Parathyroid adenoma (tissue), 2 donors: ENCODE measurements at regions not wholly inside any gene's neighbourhood (a gene's known extent, or its start where the extent isn't known, plus 50 kb on each side); places are given as distances from the start of the nearest gene placed in this dataset.

Experiments
- H2AFZ ChIP-seq: fragments of 300-600 bp; sonication (generic); one replicate; pipeline ENCODE4 v1.7.0; 2017; ENCODE audit warnings: antibody characterized with exemption, mild to moderate bottlenecking
- H3K27ac ChIP-seq: fragments of 300-600 bp; sonication (generic); one replicate; pipeline ENCODE4 v1.7.0; 2017
- H3K27me3 ChIP-seq: fragments of 300-600 bp; sonication (generic); one replicate; pipeline ENCODE4 v1.7.0; 2017; ENCODE audit warnings: low read length; ENCODE audit not compliant: control insufficient read depth, insufficient read depth
- H3K36me3 ChIP-seq: fragments of 300-600 bp; sonication (generic); one replicate; pipeline ENCODE4 v1.7.0; 2017; ENCODE audit warnings: low read length; ENCODE audit not compliant: control insufficient read depth, insufficient read depth
- H3K4me1 ChIP-seq: fragments of 300-600 bp; sonication (generic); one replicate; pipeline ENCODE4 v1.7.0; 2017; ENCODE audit warnings: control low read depth
- H3K4me2 ChIP-seq: fragments of 300-600 bp; sonication (generic); one replicate; pipeline ENCODE4 v1.7.0; 2017; ENCODE audit warnings: low read length
- H3K4me3 ChIP-seq: fragments of 300-600 bp; sonication (generic); one replicate; pipeline ENCODE4 v1.7.0; 2017; ENCODE audit warnings: low read depth, low read length
- H3K79me2 ChIP-seq: fragments of 300-600 bp; sonication (generic); one replicate; pipeline ENCODE4 v1.7.0; 2017; ENCODE audit warnings: control low read depth
- H3K9ac ChIP-seq: fragments of 300-600 bp; sonication (generic); one replicate; pipeline ENCODE4 v1.7.0; 2017; ENCODE audit warnings: mild to moderate bottlenecking
- H3K9me3 ChIP-seq: fragments of 300-600 bp; sonication (generic); one replicate; pipeline ENCODE4 v1.7.0; 2017; ENCODE audit warnings: low read length; ENCODE audit not compliant: control insufficient read depth
- CTCF ChIP-seq: fragments of 300-600 bp; sonication (generic); IDR thresholded peaks from one replicate; pipeline ENCODE4 v1.7.0; 2017; ENCODE audit warnings: antibody characterized with exemption, mild to moderate bottlenecking
- donor health status: primary hyperparathyroidism.

DNA sequence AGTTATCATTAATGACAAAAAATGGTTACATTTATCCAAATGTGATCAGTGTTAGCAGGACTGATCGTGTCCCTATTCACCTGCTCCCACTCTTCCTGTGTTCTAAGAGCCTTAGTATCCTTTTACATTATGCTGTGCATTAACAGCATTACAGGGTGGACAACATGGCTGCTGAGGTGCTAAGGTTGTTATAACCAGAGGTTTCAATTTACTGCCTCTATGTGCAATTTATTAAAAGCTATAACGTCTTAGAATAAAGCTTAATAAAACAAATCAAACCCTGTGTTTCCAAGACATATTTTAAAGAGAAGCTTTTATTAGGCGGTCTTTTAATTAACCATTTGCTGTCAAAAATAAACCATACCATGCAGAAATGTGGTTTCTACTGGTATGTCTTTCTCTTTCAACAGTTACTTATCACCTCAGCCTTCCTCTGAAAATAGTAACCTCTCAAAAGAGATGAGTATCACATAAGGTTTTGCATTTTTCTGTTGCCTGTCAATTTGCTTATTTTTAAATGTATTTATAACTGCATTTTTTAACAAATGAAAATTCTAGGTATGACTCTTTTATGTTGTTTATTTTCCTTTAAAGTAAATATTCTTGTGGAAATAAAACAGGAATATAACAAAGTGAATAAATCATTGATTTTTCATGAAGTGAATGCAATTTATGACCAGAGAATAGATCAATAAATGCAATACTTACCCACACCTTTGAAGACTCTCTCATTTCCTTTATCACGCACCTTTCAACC lies 849.8 kb upstream of the SORCS1 start:
- TF ChIP-seq CTCF = no peak
- no peak overlapping the region for H2AFZ ChIP-seq
- no peaks in the 10 kb centered on the region for H3K36me3 ChIP-seq
- H3K79me2 ChIP-seq = no peaks in the 10 kb centered on the region
- H3K4me1 ChIP-seq = no peaks in the 10 kb centered on the region
- H3K9me3 ChIP-seq = no peaks in the 10 kb centered on the region
- no peak overlapping the region for H3K4me3 ChIP-seq
- no peak overlapping the region for H3K9ac ChIP-seq
- H3K27ac ChIP-seq = no peak overlapping the region
- no peaks in the 10 kb centered on the region for H3K27me3 ChIP-seq
- H3K4me2 ChIP-seq = no peak overlapping the region

- Histone ChIP-seq H3K4me1 (peaks cover 9% of the 10 kb centered on the region), H2AFZ (peak overlapping the region; percentile 11), H3K9me3 (no peaks in the 10 kb centered on the region), H3K27ac (peak overlapping the region; percentile 41), H3K79me2 (no peaks in the 10 kb centered on the region), H3K27me3 (no peaks in the 10 kb centered on the region), H3K9ac (no peak overlapping the region), H3K4me3 (no peak overlapping the region), H3K36me3 (no peaks in the 10 kb centered on the region), H3K4me2 (no peak overlapping the region)
- TF ChIP-seq CTCF = no peak
These were observed 841.1 kb upstream of the SORCS1 start for GRCh38 chr10:108005627-108006026.

GRCh38 chr10:108003576-108003975 lies 839.1 kb upstream of the SORCS1 start:
- Histone ChIP-seq H2AFZ (no peak overlapping the region), H3K4me2 (no peak overlapping the region), H3K27ac (no peak overlapping the region), H3K79me2 (no peaks in the 10 kb centered on the region), H3K9ac (no peak overlapping the region), H3K27me3 (no peaks in the 10 kb centered on the region), H3K4me1 (peaks cover 9% of the 10 kb centered on the region), H3K9me3 (no peaks in the 10 kb centered on the region), H3K36me3 (no peaks in the 10 kb centered on the region), H3K4me3 (no peak overlapping the region)
- TF ChIP-seq CTCF = no peak

DNA sequence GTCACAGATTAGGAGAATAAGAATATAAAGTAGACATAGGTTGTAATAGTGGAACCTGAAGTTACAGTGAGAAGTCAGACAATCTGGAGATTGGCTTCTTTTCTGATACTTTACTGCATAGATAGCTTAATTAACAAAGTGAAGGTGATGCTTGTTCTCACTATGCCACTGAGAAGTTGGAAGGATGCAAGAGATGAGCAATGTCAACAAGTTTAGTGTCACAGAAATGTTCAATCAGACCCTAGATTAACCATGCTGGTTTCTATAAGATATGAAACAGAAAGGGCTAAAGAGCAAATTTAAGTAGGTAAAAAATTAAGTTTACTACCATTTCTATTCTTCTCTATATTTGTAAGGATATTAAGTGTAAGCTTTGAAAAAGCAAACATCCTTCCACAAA lies 838.6 kb upstream of the SORCS1 start:
- no peak overlapping the region for H3K4me2 ChIP-seq
- no peak overlapping the region for H3K27ac ChIP-seq
- H3K27me3 ChIP-seq = no peaks in the 10 kb centered on the region
- H3K36me3 ChIP-seq = no peaks in the 10 kb centered on the region
- peaks cover 9% of the 10 kb centered on the region for H3K4me1 ChIP-seq
- H3K9ac ChIP-seq = no peak overlapping the region
- no peaks in the 10 kb centered on the region for H3K9me3 ChIP-seq
- no peak for TF ChIP-seq CTCF
- no peak overlapping the region for H3K4me3 ChIP-seq
- no peak overlapping the region for H2AFZ ChIP-seq
- no peaks in the 10 kb centered on the region for H3K79me2 ChIP-seq

DNA sequence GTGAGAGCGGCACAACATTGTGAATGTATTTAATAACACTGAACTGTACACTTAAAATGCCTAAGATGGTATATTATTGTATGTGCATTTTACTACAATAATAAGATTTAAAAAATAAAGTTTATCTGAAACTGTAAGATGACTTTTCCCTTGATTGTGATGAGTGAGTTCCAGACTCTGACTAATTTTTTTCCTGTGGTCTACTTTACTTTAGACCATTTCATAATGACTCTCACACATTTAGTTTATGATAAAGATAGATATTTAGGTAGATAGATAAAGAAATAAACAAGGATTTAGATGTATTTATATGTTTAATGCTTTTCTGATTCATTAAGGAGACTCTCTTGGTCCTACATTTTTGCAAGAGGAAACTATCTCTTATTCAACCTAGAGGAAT lies 835.9 kb upstream of the SORCS1 start:
- no peaks in the 10 kb centered on the region for H3K79me2 ChIP-seq
- no peaks in the 10 kb centered on the region for H3K4me1 ChIP-seq
- no peaks in the 10 kb centered on the region for H3K36me3 ChIP-seq
- H3K27ac ChIP-seq = no peak overlapping the region
- no peak overlapping the region for H3K4me2 ChIP-seq
- H3K4me3 ChIP-seq = no peak overlapping the region
- H3K27me3 ChIP-seq = no peaks in the 10 kb centered on the region
- H3K9me3 ChIP-seq = no peaks in the 10 kb centered on the region
- no peak for TF ChIP-seq CTCF
- no peak overlapping the region for H3K9ac ChIP-seq
- no peak overlapping the region for H2AFZ ChIP-seq
